PC-3 (cell line): ENCODE measurements at regions not wholly inside any gene's neighbourhood (a gene's known extent, or its start where the extent isn't known, plus 50 kb on each side); places are given as distances from the start of the nearest gene placed in this dataset.

Experiments
- ATAC-seq: fragments of 200-7000 bp; cut with Tn5 transposase; 2 replicates; pipeline ENCODE4 v1.9.1; 2020; ENCODE audit warnings: mild to moderate bottlenecking, moderate library complexity
- BruUV-seq: library from RNA; stranded (reverse); fragments of 400-500 nt; replicated peaks from 2 replicates; lab custom pipeline; 2021; lab: Mats Ljungman, UMichigan
- CTCF ChIA-PET: fragments of 300-600 bp; sonication (Branson Sonifier 250); formaldehyde crosslinking; loops from one replicate; lab custom pipeline; 2022; ENCODE audit warnings: antibody characterized with exemption; lab: Charles Lee
- POLR2A ChIA-PET: fragments of 300-600 bp; sonication (Branson Sonifier 250); formaldehyde crosslinking; loops from one replicate; lab custom pipeline; 2022; ENCODE audit warnings: antibody characterized with exemption; ENCODE audit not compliant: unreplicated experiment; lab: Charles Lee
- DNase-seq: peaks from one replicate; pipeline ENCODE4 v3.0.0-alpha.2; 2015
- H2AFZ ChIP-seq: fragments of 300-600 bp; sonication (generic); 2 replicates; pipeline ENCODE4 v1.6.0; 2016; ENCODE audit warnings: antibody characterized with exemption, low read length
- H3F3A ChIP-seq: fragments of 300-600 bp; sonication (generic); one replicate; pipeline ENCODE4 v1.6.0; 2017; ENCODE audit warnings: antibody characterized with exemption, low read length, control low read depth, mild to moderate bottlenecking; ENCODE audit not compliant: unreplicated experiment
- H3K27ac ChIP-seq: fragments of 300-600 bp; sonication (generic); 2 replicates; pipeline ENCODE4 v1.5.1; 2016; ENCODE audit warnings: mild to moderate bottlenecking, low read length
- H3K27me3 ChIP-seq: fragments of 300-600 bp; sonication (generic); 2 replicates; pipeline ENCODE4 v1.6.1; 2016; ENCODE audit warnings: low read length, mixed read lengths
- H3K36me3 ChIP-seq: fragments of 300-600 bp; sonication (generic); 2 replicates; pipeline ENCODE4 v1.6.1; 2016; ENCODE audit warnings: low read depth, mixed run types, low read length, mixed read lengths
- H3K4me1 ChIP-seq: fragments of 300-600 bp; sonication (generic); 2 replicates; pipeline ENCODE4 v1.5.1; 2016; ENCODE audit warnings: low read length; ENCODE audit not compliant: insufficient read depth
- H3K4me2 ChIP-seq: fragments of 300-600 bp; sonication (generic); 2 replicates; pipeline ENCODE4 v1.6.0; 2016; ENCODE audit warnings: low read length
- H3K4me3 ChIP-seq: fragments of 300-600 bp; sonication (generic); 2 replicates; pipeline ENCODE4 v1.5.1; 2016; ENCODE audit warnings: mild to moderate bottlenecking, low read length, mixed read lengths
- H3K79me2 ChIP-seq: fragments of 300-600 bp; sonication (generic); 2 replicates; pipeline ENCODE4 v1.6.1; 2017; ENCODE audit warnings: low read length, mixed read lengths
- H3K9ac ChIP-seq: fragments of 300-600 bp; sonication (generic); 2 replicates; pipeline ENCODE4 v1.6.0; 2016; ENCODE audit warnings: mild to moderate bottlenecking, low read length
- H3K9me2 ChIP-seq: fragments of 300-600 bp; sonication (generic); replicated peaks from 2 replicates; pipeline ENCODE4 v1.6.1; 2016; ENCODE audit warnings: mixed run types, low read length, mixed read lengths
- H3K9me3 ChIP-seq: fragments of 300-600 bp; sonication (generic); 2 replicates; pipeline ENCODE4 v1.6.1; 2016; ENCODE audit warnings: low read length, mixed read lengths
- H4K20me1 ChIP-seq: fragments of 300-600 bp; sonication (generic); 2 replicates; pipeline ENCODE4 v1.6.1; 2016; ENCODE audit warnings: low read length, mixed read lengths
- EZH2 ChIP-seq: fragments of 300-600 bp; sonication (generic); IDR thresholded peaks from one replicate; pipeline ENCODE4 v1.6.1; 2017; ENCODE audit warnings: antibody characterized with exemption, mild to moderate bottlenecking, low read length; ENCODE audit not compliant: unreplicated experiment
- EZH2phosphoT487 ChIP-seq: fragments of 300-600 bp; sonication (generic); IDR thresholded peaks from 2 replicates; pipeline ENCODE4 v1.6.1; 2018; ENCODE audit warnings: mild to moderate bottlenecking, antibody characterized with exemption, low read length, borderline replicate concordance
- intact Hi-C: fragments of 100-400 bp; cut with micrococcal nuclease; formaldehyde crosslinking; loops from 2 replicates; pipeline ENCODE4 v1.9.0; 2023
- TF ChIP-seq, protein P1 (sequence below): fragments of 300-600 bp; sonication (generic); conservative IDR thresholded peaks from 2 replicates; pipeline ENCODE4 v1.5.1; 2017; ENCODE audit warnings: antibody characterized with exemption, low read depth, mild to moderate bottlenecking, low read length

DNA sequence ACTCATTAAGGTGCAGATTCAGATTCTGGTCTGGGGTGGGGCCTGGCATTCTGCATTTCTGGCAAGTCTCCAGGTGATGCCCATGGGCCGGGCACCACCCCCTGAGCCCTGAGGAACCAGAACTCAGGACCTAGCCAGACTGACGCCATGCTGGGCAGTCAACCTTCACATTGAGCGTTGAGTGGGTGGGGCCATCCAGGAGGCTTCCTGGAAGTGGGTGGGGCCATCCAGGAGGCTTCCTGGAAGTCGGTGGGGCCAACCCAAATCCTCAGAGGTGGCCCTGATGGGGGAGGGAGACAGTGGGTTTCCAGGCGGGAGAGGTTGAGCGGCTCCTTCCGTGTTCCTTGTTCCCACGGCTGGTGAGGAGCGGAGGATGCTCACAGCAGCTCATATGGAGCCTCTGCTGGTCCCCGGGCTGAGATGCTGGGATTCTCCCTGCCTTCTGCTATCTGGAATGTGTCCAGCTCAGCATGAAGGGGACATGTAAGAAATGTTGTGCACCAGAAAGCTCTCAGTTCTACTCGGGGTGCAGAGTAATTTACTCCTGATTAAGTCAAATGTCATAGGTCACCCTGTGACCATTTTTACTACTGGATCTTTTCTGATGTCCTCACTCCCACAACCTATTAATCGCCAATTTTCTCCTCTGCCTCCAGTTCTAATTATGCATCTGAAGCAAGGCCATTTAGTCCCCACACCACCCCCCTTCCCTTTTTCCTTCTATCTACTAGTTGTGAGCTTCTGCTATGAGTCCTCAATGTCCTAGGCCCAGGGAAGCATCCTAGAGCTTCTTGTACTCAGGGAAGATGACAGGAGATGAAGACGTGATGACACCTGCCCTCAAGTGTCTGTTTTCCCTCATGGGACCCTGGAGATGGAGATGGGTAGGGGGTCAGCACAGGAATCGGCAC, 435.4 kb downstream of the PTPRU start:
- ATAC-seq (no peak), DNase-seq (no peak)
- Histone ChIP-seq H3K9me3 (no peaks in the 10 kb centered on the region), H3K4me3 (no peak overlapping the region), H3K9ac (no peak overlapping the region), H2AFZ (no peak overlapping the region), H3K4me1 (no peaks in the 10 kb centered on the region), H3K36me3 (no peaks in the 10 kb centered on the region), H3K27ac (no peak overlapping the region), H3K27me3 (no peaks in the 10 kb centered on the region), H4K20me1 (no peaks in the 10 kb centered on the region), H3K9me2 (no peaks in the 10 kb centered on the region), H3F3A (no peaks in the 10 kb centered on the region), H3K79me2 (no peaks in the 10 kb centered on the region), H3K4me2 (no peak overlapping the region)
- intact Hi-C loops = no loop called here
- ChIA-PET POLR2A (no interaction called here), CTCF (interaction anchor here (0.7 kb wide), 1 partner anchor 52 kb away, joined by 3 read pairs; no protein-coding TSS in a partner anchor)
- TF ChIP-seq EZH2 = no peak
- no peak for TF ChIP-seq EZH2phosphoT487
- TF ChIP-seq, protein P1, sequence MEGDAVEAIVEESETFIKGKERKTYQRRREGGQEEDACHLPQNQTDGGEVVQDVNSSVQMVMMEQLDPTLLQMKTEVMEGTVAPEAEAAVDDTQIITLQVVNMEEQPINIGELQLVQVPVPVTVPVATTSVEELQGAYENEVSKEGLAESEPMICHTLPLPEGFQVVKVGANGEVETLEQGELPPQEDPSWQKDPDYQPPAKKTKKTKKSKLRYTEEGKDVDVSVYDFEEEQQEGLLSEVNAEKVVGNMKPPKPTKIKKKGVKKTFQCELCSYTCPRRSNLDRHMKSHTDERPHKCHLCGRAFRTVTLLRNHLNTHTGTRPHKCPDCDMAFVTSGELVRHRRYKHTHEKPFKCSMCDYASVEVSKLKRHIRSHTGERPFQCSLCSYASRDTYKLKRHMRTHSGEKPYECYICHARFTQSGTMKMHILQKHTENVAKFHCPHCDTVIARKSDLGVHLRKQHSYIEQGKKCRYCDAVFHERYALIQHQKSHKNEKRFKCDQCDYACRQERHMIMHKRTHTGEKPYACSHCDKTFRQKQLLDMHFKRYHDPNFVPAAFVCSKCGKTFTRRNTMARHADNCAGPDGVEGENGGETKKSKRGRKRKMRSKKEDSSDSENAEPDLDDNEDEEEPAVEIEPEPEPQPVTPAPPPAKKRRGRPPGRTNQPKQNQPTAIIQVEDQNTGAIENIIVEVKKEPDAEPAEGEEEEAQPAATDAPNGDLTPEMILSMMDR = no peak
- BruUV-seq = no TSS peak

- intact Hi-C loops = no loop called here
- Histone ChIP-seq H3K27me3 (no peaks in the 10 kb centered on the region), H3K9ac (no peak overlapping the region), H4K20me1 (no peaks in the 10 kb centered on the region), H3K9me3 (no peaks in the 10 kb centered on the region), H3K4me1 (no peaks in the 10 kb centered on the region), H2AFZ (no peak overlapping the region), H3F3A (no peaks in the 10 kb centered on the region), H3K27ac (no peak overlapping the region), H3K4me2 (no peak overlapping the region), H3K9me2 (no peaks in the 10 kb centered on the region), H3K79me2 (no peaks in the 10 kb centered on the region), H3K4me3 (no peak overlapping the region), H3K36me3 (no peaks in the 10 kb centered on the region)
- no peak for ATAC-seq
- ChIA-PET POLR2A (no interaction called here), CTCF (no interaction called here)
- no peak for DNase-seq
- TF ChIP-seq EZH2 (no peak), EZH2phosphoT487 (no peak)
- TF ChIP-seq, protein P1 = no peak
- no TSS peak for BruUV-seq
These were observed 434.4 kb downstream of the PTPRU start for GRCh38 chr1:29670752-29671151.

GRCh38 chr1:29669912-29670311, 433.6 kb downstream of the PTPRU start:
- Histone ChIP-seq H3K9me2 (no peaks in the 10 kb centered on the region), H3F3A (no peaks in the 10 kb centered on the region), H3K4me3 (no peak overlapping the region), H3K9me3 (no peaks in the 10 kb centered on the region), H3K79me2 (no peaks in the 10 kb centered on the region), H3K4me1 (no peaks in the 10 kb centered on the region), H3K36me3 (no peaks in the 10 kb centered on the region), H4K20me1 (no peaks in the 10 kb centered on the region), H3K27me3 (no peaks in the 10 kb centered on the region), H2AFZ (no peak overlapping the region), H3K27ac (no peak overlapping the region), H3K9ac (no peak overlapping the region), H3K4me2 (no peak overlapping the region)
- ChIA-PET POLR2A (no interaction called here), CTCF (no interaction called here)
- BruUV-seq = no TSS peak
- no peak for TF ChIP-seq EZH2
- TF ChIP-seq, protein P1 = no peak
- no peak for TF ChIP-seq EZH2phosphoT487
- intact Hi-C loops = no loop called here
- no peak for DNase-seq
- no peak for ATAC-seq
